Lower leg skin (tissue), 3 donors: ENCODE measurements at regions not wholly inside any gene's neighbourhood (a gene's known extent, or its start where the extent isn't known, plus 50 kb on each side); places are given as distances from the start of the nearest gene placed in this dataset.

Experiments
- POLR2A ChIP-seq, 2 donors: fragments of 450-650 bp; IDR thresholded peaks; one replicate each; pipeline ENCODE4 v1.6.1; 2016 to 2017; ENCODE audit warnings: antibody characterized with exemption in 2 of 2, mild to moderate bottlenecking in 1 of 2, moderate library complexity in 1 of 2
- TF ChIP-seq, protein P1 (sequence below), 3 donors: fragments of 450-650 bp; IDR thresholded peaks; one replicate each; pipeline ENCODE4 v1.5.1; 2016; ENCODE audit warnings: antibody characterized with exemption in 3 of 3, mild to moderate bottlenecking in 3 of 3, moderate library complexity in 2 of 3

DNA sequence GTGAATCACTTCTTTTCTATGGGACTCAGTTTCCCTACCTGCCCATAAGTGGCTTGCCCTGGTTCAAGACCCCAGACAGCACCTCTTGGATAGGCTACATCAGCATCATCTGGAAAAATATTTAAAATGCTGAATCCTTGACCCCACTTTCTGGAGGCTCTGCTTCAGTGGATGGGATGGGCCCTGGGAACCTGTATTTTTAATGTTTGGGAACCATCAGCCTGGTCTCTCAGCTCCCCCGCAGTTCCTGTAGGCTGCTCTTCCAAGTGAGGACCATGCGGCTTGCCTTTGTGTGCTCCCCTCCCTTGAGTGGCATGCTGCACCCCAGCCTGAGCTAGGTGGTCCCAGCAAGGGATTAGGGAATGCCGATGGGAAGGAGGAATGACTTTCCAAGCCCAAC lies 68.3 kb upstream of the CRHR1 start:
- TF ChIP-seq, protein P1, sequence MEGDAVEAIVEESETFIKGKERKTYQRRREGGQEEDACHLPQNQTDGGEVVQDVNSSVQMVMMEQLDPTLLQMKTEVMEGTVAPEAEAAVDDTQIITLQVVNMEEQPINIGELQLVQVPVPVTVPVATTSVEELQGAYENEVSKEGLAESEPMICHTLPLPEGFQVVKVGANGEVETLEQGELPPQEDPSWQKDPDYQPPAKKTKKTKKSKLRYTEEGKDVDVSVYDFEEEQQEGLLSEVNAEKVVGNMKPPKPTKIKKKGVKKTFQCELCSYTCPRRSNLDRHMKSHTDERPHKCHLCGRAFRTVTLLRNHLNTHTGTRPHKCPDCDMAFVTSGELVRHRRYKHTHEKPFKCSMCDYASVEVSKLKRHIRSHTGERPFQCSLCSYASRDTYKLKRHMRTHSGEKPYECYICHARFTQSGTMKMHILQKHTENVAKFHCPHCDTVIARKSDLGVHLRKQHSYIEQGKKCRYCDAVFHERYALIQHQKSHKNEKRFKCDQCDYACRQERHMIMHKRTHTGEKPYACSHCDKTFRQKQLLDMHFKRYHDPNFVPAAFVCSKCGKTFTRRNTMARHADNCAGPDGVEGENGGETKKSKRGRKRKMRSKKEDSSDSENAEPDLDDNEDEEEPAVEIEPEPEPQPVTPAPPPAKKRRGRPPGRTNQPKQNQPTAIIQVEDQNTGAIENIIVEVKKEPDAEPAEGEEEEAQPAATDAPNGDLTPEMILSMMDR (IDR thresholded peaks at IDR 0.05), result no peak
- no peak for TF ChIP-seq POLR2A (IDR thresholded peaks at IDR 0.05)
